ENCODE measurements at regions not wholly inside any gene's neighbourhood (a gene's known extent, or its start where the extent isn't known, plus 50 kb on each side); places are given as distances from the start of the nearest gene placed in this dataset.
"Not testable (repeated sequence)": the region's sequence is repeated elsewhere in the genome, so short reads cannot be mapped to it uniquely, and the experiment has no call there.

DNA sequence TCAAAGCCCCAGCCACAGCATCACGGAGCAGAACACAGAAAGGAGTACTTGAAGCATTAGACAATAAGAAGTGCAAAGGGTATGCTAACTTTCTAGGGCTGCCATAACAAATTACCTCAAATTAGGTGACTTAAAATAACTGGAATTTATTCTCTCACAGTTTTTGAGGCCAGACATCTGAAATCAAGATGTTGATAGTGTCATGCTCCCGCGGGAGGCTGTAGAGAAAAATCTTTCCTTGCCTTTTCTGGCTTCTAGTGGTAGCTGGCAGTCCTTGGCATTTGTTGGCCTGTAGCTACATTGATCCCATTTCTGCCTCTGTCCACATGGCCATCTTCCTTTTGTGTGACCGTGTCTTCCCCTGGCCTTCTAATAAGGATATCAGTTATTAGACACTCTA is 51.9 kb upstream of the SPDL1 start:
- Histone ChIP-seq H3K4me3 (ENCODE audit: low read length) (no peak overlapping the region), H3K4me1 (ENCODE audit: insufficient read depth, low read length) (peaks cover 6% of the 10 kb centered on the region; the same call in 1 of the 2 replicates), H3K9ac (ENCODE audit: low read depth, low read length) (no peak overlapping the region), H3K27ac (ENCODE audit: low read length) (no peak overlapping the region), H3K27me3 (ENCODE audit: insufficient read depth, low read length) (no peaks in the 10 kb centered on the region), H3K36me3 (ENCODE audit: insufficient read depth, low read depth, low read length) (no peaks in the 10 kb centered on the region), H3K9me3 (ENCODE audit: insufficient read depth, low read depth, low read length) (no peaks in the 10 kb centered on the region)

DNA sequence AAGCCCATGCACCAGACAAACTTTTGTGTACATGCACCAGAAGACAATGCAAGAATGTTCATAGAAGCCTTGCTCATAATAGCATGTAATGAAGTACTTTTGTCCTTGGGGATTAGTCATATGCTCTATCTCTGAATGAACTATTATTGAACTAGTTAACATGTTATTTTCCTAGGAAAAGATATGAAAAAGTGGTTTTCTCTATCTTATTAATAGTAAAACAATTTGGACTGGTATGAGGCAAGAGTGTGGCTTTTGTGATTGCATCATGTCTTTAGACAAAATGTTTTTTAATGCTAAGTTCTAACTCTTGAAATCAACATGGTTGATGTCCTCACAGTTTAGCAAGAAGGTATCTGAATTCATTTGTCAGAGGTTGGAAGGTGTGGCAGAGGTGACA is 55.7 kb upstream of the SPDL1 start:
- Histone ChIP-seq H3K9ac (ENCODE audit: low read depth, low read length) (no peak overlapping the region), H3K36me3 (ENCODE audit: insufficient read depth, low read depth, low read length) (no peaks in the 10 kb centered on the region), H3K27ac (ENCODE audit: low read length) (no peak overlapping the region), H3K9me3 (ENCODE audit: insufficient read depth, low read depth, low read length) (no peaks in the 10 kb centered on the region), H3K27me3 (ENCODE audit: insufficient read depth, low read length) (no peaks in the 10 kb centered on the region), H3K4me3 (ENCODE audit: low read length) (no peak overlapping the region), H3K4me1 (ENCODE audit: insufficient read depth, low read length) (peaks cover 6% of the 10 kb centered on the region; the same call in 1 of the 2 replicates)

- peaks cover 6% of the 10 kb centered on the region; the same call in 1 of the 2 replicates for H3K4me1 ChIP-seq (ENCODE audit: insufficient read depth, low read length)
- H3K9me3 ChIP-seq (ENCODE audit: insufficient read depth, low read depth, low read length): no peaks in the 10 kb centered on the region
- H3K9ac ChIP-seq (ENCODE audit: low read depth, low read length): no peak overlapping the region
- no peak overlapping the region for H3K4me3 ChIP-seq (ENCODE audit: low read length)
- H3K27me3 ChIP-seq (ENCODE audit: insufficient read depth, low read length): no peaks in the 10 kb centered on the region
- no peak overlapping the region for H3K27ac ChIP-seq (ENCODE audit: low read length)
- no peaks in the 10 kb centered on the region for H3K36me3 ChIP-seq (ENCODE audit: insufficient read depth, low read depth, low read length)
Measured at GRCh38 chr5:169527066-169527465, 56.5 kb upstream of the SPDL1 start.

DNA sequence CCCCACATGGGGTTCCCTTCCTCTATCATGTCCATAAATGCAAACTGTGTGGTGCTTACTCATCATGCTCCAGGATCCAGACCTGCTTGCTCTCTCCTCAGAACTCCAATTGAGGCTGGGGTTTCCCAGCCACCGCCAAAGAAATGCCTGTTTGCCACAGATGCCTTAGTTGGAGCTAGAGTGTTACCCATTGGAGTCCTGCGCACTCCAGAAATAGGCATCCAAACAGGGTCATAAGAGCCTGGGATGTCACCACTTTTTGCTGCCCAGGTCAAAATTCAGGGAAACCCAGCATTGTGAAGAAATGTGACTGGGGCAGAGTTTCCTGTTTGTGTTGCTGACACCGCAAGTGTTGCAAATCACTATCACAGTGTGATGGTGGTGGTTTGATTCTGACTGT is 60.7 kb upstream of the SPDL1 start:
- no peak overlapping the region for H3K9ac ChIP-seq (ENCODE audit: low read depth, low read length)
- no peaks in the 10 kb centered on the region for H3K9me3 ChIP-seq (ENCODE audit: insufficient read depth, low read depth, low read length)
- no peaks in the 10 kb centered on the region for H3K36me3 ChIP-seq (ENCODE audit: insufficient read depth, low read depth, low read length)
- no peaks in the 10 kb centered on the region for H3K4me1 ChIP-seq (ENCODE audit: insufficient read depth, low read length)
- no peak overlapping the region for H3K27ac ChIP-seq (ENCODE audit: low read length)
- no peak overlapping the region for H3K4me3 ChIP-seq (ENCODE audit: low read length)
- H3K27me3 ChIP-seq (ENCODE audit: insufficient read depth, low read length): no peaks in the 10 kb centered on the region

- H3K9ac ChIP-seq (ENCODE audit: low read depth, low read length): no peak overlapping the region
- no peak overlapping the region for H3K4me3 ChIP-seq (ENCODE audit: low read length)
- no peaks in the 10 kb centered on the region for H3K27me3 ChIP-seq (ENCODE audit: insufficient read depth, low read length)
- no peak overlapping the region for H3K27ac ChIP-seq (ENCODE audit: low read length)
- no peaks in the 10 kb centered on the region for H3K9me3 ChIP-seq (ENCODE audit: insufficient read depth, low read depth, low read length)
- no peaks in the 10 kb centered on the region for H3K4me1 ChIP-seq (ENCODE audit: insufficient read depth, low read length)
- H3K36me3 ChIP-seq (ENCODE audit: insufficient read depth, low read depth, low read length): no peaks in the 10 kb centered on the region
Measured at GRCh38 chr5:169521366-169521983, 62.1 kb upstream of the SPDL1 start.

DNA sequence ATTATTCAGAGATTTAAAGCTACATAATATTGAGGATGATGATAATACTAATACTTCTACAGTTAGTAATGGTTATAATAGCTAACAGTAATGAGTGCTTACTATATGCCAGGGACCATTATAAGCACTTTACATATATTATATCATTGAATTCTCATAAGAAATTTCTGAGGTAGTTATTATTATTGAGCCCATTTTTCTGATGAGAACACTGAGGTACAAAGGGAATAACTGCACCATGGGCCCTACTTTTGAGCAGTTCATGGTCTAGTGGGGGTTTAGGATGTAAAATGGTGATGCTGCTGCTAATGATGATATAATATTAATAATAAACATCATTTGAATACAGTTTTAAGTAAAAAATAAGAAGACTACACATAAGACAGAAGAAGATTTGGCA is 64.2 kb upstream of the SPDL1 start:
- no peaks in the 10 kb centered on the region for H3K36me3 ChIP-seq (ENCODE audit: insufficient read depth, low read depth, low read length)
- H3K4me1 ChIP-seq (ENCODE audit: insufficient read depth, low read length): no peaks in the 10 kb centered on the region
- H3K27ac ChIP-seq (ENCODE audit: low read length): no peak overlapping the region
- H3K9me3 ChIP-seq (ENCODE audit: insufficient read depth, low read depth, low read length): no peaks in the 10 kb centered on the region
- no peak overlapping the region for H3K4me3 ChIP-seq (ENCODE audit: low read length)
- H3K9ac ChIP-seq (ENCODE audit: low read depth, low read length): no peak overlapping the region
- H3K27me3 ChIP-seq (ENCODE audit: insufficient read depth, low read length): no peaks in the 10 kb centered on the region

DNA sequence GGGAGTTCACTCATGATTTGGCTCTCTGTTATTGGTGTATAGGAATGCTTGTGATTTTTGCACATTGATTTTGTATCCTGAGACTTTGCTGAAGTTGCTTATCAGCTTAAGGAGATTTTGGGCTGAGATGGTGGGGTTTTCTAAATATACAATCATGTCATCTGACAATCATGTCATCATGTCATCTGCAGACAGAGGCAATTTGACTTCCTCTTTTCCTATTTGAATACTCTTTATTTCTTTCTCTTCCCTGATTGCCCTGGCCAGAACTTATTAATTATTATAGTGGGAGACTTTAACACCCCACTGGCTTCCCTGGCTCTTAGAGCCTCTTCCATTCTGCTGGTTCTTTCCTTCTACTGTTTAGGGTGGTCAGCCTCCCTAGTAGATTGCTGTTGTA is 64.8 kb upstream of the SPDL1 start:
- not testable (repeated sequence) for H3K4me1 ChIP-seq (ENCODE audit: insufficient read depth, low read length); H3K27ac ChIP-seq (ENCODE audit: low read length); H3K36me3 ChIP-seq (ENCODE audit: insufficient read depth, low read depth, low read length); H3K9ac ChIP-seq (ENCODE audit: low read depth, low read length); H3K27me3 ChIP-seq (ENCODE audit: insufficient read depth, low read length); H3K9me3 ChIP-seq (ENCODE audit: insufficient read depth, low read depth, low read length); H3K4me3 ChIP-seq (ENCODE audit: low read length)

DNA sequence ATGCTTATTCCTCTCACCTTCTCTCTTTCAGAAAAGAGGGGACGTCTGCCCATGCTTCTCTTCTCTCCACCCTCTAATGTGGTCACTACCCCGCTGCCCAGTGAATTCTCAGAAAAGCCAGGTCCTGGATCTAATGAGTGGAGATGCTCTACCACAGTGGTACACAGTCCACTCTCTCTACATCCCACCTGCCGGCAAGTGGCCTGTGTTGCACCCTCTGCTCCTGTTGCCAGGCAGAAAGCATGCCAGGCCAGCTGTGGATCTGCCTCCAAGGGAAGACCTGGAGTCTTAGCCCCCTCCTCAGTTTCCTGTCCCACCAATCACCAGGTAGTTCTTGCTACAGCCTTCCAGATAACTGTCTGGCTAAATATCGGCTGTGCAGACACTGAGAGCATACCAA is 71.2 kb upstream of the SPDL1 start:
- Histone ChIP-seq H3K9me3 (ENCODE audit: insufficient read depth, low read depth, low read length) (no peaks in the 10 kb centered on the region), H3K27ac (ENCODE audit: low read length) (no peak overlapping the region), H3K36me3 (ENCODE audit: insufficient read depth, low read depth, low read length) (no peaks in the 10 kb centered on the region), H3K4me3 (ENCODE audit: low read length) (no peak overlapping the region), H3K4me1 (ENCODE audit: insufficient read depth, low read length) (no peaks in the 10 kb centered on the region), H3K9ac (ENCODE audit: low read depth, low read length) (no peak overlapping the region), H3K27me3 (ENCODE audit: insufficient read depth, low read length) (no peaks in the 10 kb centered on the region)

- no peaks in the 10 kb centered on the region for H3K9me3 ChIP-seq (ENCODE audit: insufficient read depth, low read depth, low read length)
- H3K36me3 ChIP-seq (ENCODE audit: insufficient read depth, low read depth, low read length): no peaks in the 10 kb centered on the region
- H3K27me3 ChIP-seq (ENCODE audit: insufficient read depth, low read length): no peaks in the 10 kb centered on the region
- H3K27ac ChIP-seq (ENCODE audit: low read length): no peak overlapping the region
- H3K4me3 ChIP-seq (ENCODE audit: low read length): no peak overlapping the region
- no peaks in the 10 kb centered on the region for H3K4me1 ChIP-seq (ENCODE audit: insufficient read depth, low read length)
- no peak overlapping the region for H3K9ac ChIP-seq (ENCODE audit: low read depth, low read length)
Measured at GRCh38 chr5:169511708-169512107, 71.9 kb upstream of the SPDL1 start.

DNA sequence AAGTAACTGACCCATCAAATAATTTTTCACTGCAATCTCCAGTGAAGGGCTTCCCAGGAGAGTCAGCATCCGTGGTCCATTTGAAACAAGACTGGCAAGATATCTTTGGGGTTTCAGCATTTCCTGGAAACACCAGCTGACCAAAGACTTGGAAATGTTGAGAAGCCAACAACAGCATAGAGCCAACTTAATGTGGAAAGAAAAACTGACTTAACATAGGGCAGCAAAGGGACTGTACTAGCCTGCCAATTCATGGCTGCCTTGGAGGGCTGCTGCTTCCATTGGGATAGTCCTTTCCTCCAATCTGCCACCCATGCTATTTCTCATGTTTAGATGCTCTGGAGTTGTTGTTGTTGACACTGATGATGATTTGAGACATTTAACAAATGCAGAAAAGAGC is 76.5 kb upstream of the SPDL1 start:
- Histone ChIP-seq H3K9me3 (ENCODE audit: insufficient read depth, low read depth, low read length) (no peaks in the 10 kb centered on the region), H3K9ac (ENCODE audit: low read depth, low read length) (no peak overlapping the region), H3K27ac (ENCODE audit: low read length) (no peak overlapping the region), H3K27me3 (ENCODE audit: insufficient read depth, low read length) (no peaks in the 10 kb centered on the region), H3K36me3 (ENCODE audit: insufficient read depth, low read depth, low read length) (no peaks in the 10 kb centered on the region), H3K4me1 (ENCODE audit: insufficient read depth, low read length) (no peaks in the 10 kb centered on the region), H3K4me3 (ENCODE audit: low read length) (no peak overlapping the region)

DNA sequence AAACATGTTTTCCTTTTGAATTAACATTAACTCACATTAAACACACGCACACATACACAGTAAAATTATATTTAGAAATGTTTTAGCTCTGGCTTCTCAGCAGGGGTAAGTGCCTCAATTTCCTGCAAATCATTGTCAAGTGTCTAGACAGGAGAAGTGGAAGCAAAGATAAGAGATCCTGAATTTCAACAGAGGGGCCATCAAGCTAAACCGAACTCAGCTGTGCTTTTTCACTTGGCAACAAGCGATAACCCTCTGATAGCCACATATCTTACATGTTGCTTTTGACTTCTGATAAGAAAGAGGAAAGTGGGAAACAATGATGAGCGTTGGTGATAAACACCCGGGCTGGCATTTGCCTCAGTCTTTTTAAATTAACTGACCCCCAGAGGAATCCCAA is 79.7 kb upstream of the SPDL1 start:
- no peaks in the 10 kb centered on the region for H3K4me1 ChIP-seq (ENCODE audit: insufficient read depth, low read length)
- H3K9ac ChIP-seq (ENCODE audit: low read depth, low read length): no peak overlapping the region
- H3K36me3 ChIP-seq (ENCODE audit: insufficient read depth, low read depth, low read length): no peaks in the 10 kb centered on the region
- no peak overlapping the region for H3K4me3 ChIP-seq (ENCODE audit: low read length)
- H3K27ac ChIP-seq (ENCODE audit: low read length): no peak overlapping the region
- no peaks in the 10 kb centered on the region for H3K9me3 ChIP-seq (ENCODE audit: insufficient read depth, low read depth, low read length)
- H3K27me3 ChIP-seq (ENCODE audit: insufficient read depth, low read length): no peaks in the 10 kb centered on the region

- Histone ChIP-seq H3K9me3 (ENCODE audit: insufficient read depth, low read depth, low read length) (no peaks in the 10 kb centered on the region), H3K36me3 (ENCODE audit: insufficient read depth, low read depth, low read length) (no peaks in the 10 kb centered on the region), H3K27me3 (ENCODE audit: insufficient read depth, low read length) (no peaks in the 10 kb centered on the region), H3K4me1 (ENCODE audit: insufficient read depth, low read length) (no peaks in the 10 kb centered on the region), H3K9ac (ENCODE audit: low read depth, low read length) (no peak overlapping the region), H3K4me3 (ENCODE audit: low read length) (no peak overlapping the region), H3K27ac (ENCODE audit: low read length) (no peak overlapping the region)
Measured at GRCh38 chr5:169499990-169500505, 83.5 kb upstream of the SPDL1 start.
